Neural cell (in vitro differentiated cells): ENCODE measurements at regions not wholly inside any gene's neighbourhood (a gene's known extent, or its start where the extent isn't known, plus 50 kb on each side); places are given as distances from the start of the nearest gene placed in this dataset.

Experiments
- H2AFZ ChIP-seq: fragments of 200-600, 300-800 bp; sonication (generic), shearing (Covaris generic); 2 replicates; pipeline ENCODE4 v1.6.0; 2014; ENCODE audit warnings: low read depth, mild to moderate bottlenecking, antibody characterized with exemption, low read length, moderate library complexity
- H3F3A ChIP-seq: fragments of 200-600 bp; shearing (Covaris generic); 2 replicates; pipeline ENCODE4 v1.6.1; 2016; ENCODE audit warnings: mild to moderate bottlenecking, moderate library complexity, mixed read lengths, antibody characterized with exemption, low read length; ENCODE audit not compliant: insufficient read depth, poor library complexity, severe bottlenecking
- H3K27ac ChIP-seq: fragments of 200-600, 300-800 bp; sonication (generic), shearing (Covaris generic); 2 replicates; pipeline ENCODE4 v1.5.1; 2014; ENCODE audit warnings: mild to moderate bottlenecking, low read length, moderate library complexity
- H3K27me3 ChIP-seq: fragments of 300-800, 200-600 bp; sonication (generic), shearing (Covaris generic); 2 replicates; pipeline ENCODE4 v1.6.0; 2014; ENCODE audit warnings: mild to moderate bottlenecking, low read depth, low read length, moderate library complexity; ENCODE audit not compliant: insufficient read depth
- H3K36me3 ChIP-seq: fragments of 300-800, 200-600 bp; sonication (generic), shearing (Covaris generic); 2 replicates; pipeline ENCODE4 v1.5.1; 2014; ENCODE audit warnings: mild to moderate bottlenecking, antibody characterized with exemption, low read length, moderate library complexity; ENCODE audit not compliant: insufficient read depth
- H3K4me2 ChIP-seq: fragments of 300-800, 200-600 bp; sonication (generic), shearing (Covaris generic); 2 replicates; pipeline ENCODE4 v1.6.0; 2014; ENCODE audit warnings: mild to moderate bottlenecking, low read length
- H3K4me3 ChIP-seq: fragments of 300-800, 200-600 bp; sonication (generic), shearing (Covaris generic); 2 replicates; pipeline ENCODE4 v1.5.1; 2014; ENCODE audit warnings: mild to moderate bottlenecking, low read length, moderate library complexity
- H3K79me2 ChIP-seq: fragments of 200-600 bp; shearing (Covaris generic); replicated peaks from 2 replicates; pipeline ENCODE4 v1.6.0; 2014; ENCODE audit warnings: mild to moderate bottlenecking, low read length, moderate library complexity; ENCODE audit not compliant: insufficient read depth
- H3K9ac ChIP-seq: fragments of 300-800, 200-600 bp; sonication (generic), shearing (Covaris generic); 2 replicates; pipeline ENCODE4 v1.6.1; 2016; ENCODE audit warnings: mild to moderate bottlenecking, low read length, mixed read lengths
- H3K9me2 ChIP-seq: fragments of 200-600 bp; shearing (Covaris generic); 2 replicates; pipeline ENCODE4 v1.6.1; 2016; ENCODE audit warnings: mild to moderate bottlenecking, low read length, mixed read lengths; ENCODE audit not compliant: insufficient read depth
- H3K9me3 ChIP-seq: fragments of 200-600, 300-800 bp; sonication (generic), shearing (Covaris generic); 2 replicates; pipeline ENCODE4 v1.6.1; 2016; ENCODE audit warnings: mild to moderate bottlenecking, mixed run types, low read length, moderate library complexity, mixed read lengths
- H4K20me1 ChIP-seq: fragments of 200-600 bp; shearing (Covaris generic); 2 replicates; pipeline ENCODE4 v1.6.1; 2016; ENCODE audit warnings: mild to moderate bottlenecking, mixed run types; ENCODE audit not compliant: insufficient read depth
- EP300 ChIP-seq: fragments of 450-650 bp; conservative IDR thresholded peaks from 2 replicates; pipeline ENCODE4 v1.6.1; 2014; ENCODE audit warnings: antibody characterized with exemption, mild to moderate bottlenecking, moderate library complexity; ENCODE audit not compliant: poor library complexity, severe bottlenecking
- EZH2 ChIP-seq: fragments of 200-600, 300-800 bp; shearing (Covaris generic), sonication (generic); IDR thresholded peaks from 2 replicates; pipeline ENCODE4 v1.6.1; 2014; ENCODE audit warnings: antibody characterized with exemption, low read length, borderline replicate concordance, mild to moderate bottlenecking; ENCODE audit not compliant: insufficient read depth, poor library complexity, severe bottlenecking
- MXI1 ChIP-seq: fragments of 450-650 bp; conservative IDR thresholded peaks from 2 replicates; pipeline ENCODE4 v1.6.1; 2014; ENCODE audit warnings: antibody characterized with exemption, mild to moderate bottlenecking; ENCODE audit not compliant: poor library complexity, severe bottlenecking
- POLR2AphosphoS5 ChIP-seq: IDR thresholded peaks from 2 replicates; pipeline ENCODE4 v1.6.1; 2012
- RAD21 ChIP-seq: fragments of 450-650 bp; conservative IDR thresholded peaks from 2 replicates; pipeline ENCODE4 v1.6.1; 2014; ENCODE audit warnings: antibody characterized with exemption, mild to moderate bottlenecking, moderate library complexity
- SMC3 ChIP-seq: fragments of 450-650 bp; conservative IDR thresholded peaks from 2 replicates; pipeline ENCODE4 v1.6.1; 2014; ENCODE audit warnings: antibody characterized with exemption, mild to moderate bottlenecking, moderate library complexity; ENCODE audit not compliant: poor library complexity
- TAF1 ChIP-seq: IDR thresholded peaks from 2 replicates; pipeline ENCODE4 v1.6.1; 2012; ENCODE audit warnings: low read depth
- TF ChIP-seq, protein P1 (sequence below): IDR thresholded peaks from 2 replicates; pipeline ENCODE4 v1.6.1; 2012; ENCODE audit warnings: borderline replicate concordance
- TF ChIP-seq, protein P2 (sequence below): fragments of 450-650 bp; IDR thresholded peaks from 2 replicates; pipeline ENCODE4 v1.5.1; 2014; ENCODE audit warnings: antibody characterized with exemption, mild to moderate bottlenecking, moderate library complexity; ENCODE audit not compliant: poor library complexity, severe bottlenecking

GRCh38 chr11:80188076-80188627, 747.3 kb upstream of the TENM4 start:
- H3K4me2 ChIP-seq = no peak overlapping the region
- no peak overlapping the region for H3K27ac ChIP-seq
- H3K36me3 ChIP-seq = no peaks in the 10 kb centered on the region
- no peak overlapping the region for H3K4me3 ChIP-seq
- H3K9me2 ChIP-seq = no peaks in the 10 kb centered on the region
- no peaks in the 10 kb centered on the region for H3K9me3 ChIP-seq
- no peak overlapping the region for H3K9ac ChIP-seq
- H3F3A ChIP-seq = no peaks in the 10 kb centered on the region
- TF ChIP-seq EP300 (no peak), TAF1 (no peak), POLR2AphosphoS5 (no peak), RAD21 (no peak), EZH2 (no peak), SMC3 (no peak), MXI1 (no peak)
- TF ChIP-seq, protein P1, sequence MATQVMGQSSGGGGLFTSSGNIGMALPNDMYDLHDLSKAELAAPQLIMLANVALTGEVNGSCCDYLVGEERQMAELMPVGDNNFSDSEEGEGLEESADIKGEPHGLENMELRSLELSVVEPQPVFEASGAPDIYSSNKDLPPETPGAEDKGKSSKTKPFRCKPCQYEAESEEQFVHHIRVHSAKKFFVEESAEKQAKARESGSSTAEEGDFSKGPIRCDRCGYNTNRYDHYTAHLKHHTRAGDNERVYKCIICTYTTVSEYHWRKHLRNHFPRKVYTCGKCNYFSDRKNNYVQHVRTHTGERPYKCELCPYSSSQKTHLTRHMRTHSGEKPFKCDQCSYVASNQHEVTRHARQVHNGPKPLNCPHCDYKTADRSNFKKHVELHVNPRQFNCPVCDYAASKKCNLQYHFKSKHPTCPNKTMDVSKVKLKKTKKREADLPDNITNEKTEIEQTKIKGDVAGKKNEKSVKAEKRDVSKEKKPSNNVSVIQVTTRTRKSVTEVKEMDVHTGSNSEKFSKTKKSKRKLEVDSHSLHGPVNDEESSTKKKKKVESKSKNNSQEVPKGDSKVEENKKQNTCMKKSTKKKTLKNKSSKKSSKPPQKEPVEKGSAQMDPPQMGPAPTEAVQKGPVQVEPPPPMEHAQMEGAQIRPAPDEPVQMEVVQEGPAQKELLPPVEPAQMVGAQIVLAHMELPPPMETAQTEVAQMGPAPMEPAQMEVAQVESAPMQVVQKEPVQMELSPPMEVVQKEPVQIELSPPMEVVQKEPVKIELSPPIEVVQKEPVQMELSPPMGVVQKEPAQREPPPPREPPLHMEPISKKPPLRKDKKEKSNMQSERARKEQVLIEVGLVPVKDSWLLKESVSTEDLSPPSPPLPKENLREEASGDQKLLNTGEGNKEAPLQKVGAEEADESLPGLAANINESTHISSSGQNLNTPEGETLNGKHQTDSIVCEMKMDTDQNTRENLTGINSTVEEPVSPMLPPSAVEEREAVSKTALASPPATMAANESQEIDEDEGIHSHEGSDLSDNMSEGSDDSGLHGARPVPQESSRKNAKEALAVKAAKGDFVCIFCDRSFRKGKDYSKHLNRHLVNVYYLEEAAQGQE = no peak
- TF ChIP-seq, protein P2, sequence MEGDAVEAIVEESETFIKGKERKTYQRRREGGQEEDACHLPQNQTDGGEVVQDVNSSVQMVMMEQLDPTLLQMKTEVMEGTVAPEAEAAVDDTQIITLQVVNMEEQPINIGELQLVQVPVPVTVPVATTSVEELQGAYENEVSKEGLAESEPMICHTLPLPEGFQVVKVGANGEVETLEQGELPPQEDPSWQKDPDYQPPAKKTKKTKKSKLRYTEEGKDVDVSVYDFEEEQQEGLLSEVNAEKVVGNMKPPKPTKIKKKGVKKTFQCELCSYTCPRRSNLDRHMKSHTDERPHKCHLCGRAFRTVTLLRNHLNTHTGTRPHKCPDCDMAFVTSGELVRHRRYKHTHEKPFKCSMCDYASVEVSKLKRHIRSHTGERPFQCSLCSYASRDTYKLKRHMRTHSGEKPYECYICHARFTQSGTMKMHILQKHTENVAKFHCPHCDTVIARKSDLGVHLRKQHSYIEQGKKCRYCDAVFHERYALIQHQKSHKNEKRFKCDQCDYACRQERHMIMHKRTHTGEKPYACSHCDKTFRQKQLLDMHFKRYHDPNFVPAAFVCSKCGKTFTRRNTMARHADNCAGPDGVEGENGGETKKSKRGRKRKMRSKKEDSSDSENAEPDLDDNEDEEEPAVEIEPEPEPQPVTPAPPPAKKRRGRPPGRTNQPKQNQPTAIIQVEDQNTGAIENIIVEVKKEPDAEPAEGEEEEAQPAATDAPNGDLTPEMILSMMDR = no peak
- no peaks in the 10 kb centered on the region for H4K20me1 ChIP-seq
- no peaks in the 10 kb centered on the region for H3K27me3 ChIP-seq
- no peak overlapping the region for H2AFZ ChIP-seq
- no peaks in the 10 kb centered on the region for H3K79me2 ChIP-seq

DNA sequence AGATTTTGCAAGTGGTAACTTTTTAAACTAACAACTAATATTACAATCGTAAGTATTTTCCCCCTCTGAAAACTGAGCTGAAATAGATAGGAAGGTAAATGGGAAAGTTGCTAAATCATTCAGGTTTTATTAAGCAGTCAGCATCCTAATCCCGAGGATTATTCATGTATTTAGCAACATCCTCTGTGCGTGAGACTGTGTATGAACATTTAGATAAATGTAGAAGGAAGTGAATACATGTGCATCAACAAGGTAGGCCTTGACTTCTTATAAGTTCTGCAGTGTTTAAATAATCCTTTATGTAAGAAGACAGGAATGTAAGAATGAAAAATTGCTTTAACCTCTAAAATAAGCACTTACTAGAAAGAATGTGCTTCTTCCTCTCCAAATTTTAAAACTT, 745.9 kb upstream of the TENM4 start:
- no peaks in the 10 kb centered on the region for H3K9me3 ChIP-seq
- H2AFZ ChIP-seq = no peak overlapping the region
- no peak overlapping the region for H3K9ac ChIP-seq
- no peak overlapping the region for H3K4me3 ChIP-seq
- no peak overlapping the region for H3K27ac ChIP-seq
- H3K27me3 ChIP-seq = no peaks in the 10 kb centered on the region
- H3K36me3 ChIP-seq = no peaks in the 10 kb centered on the region
- TF ChIP-seq MXI1 = no peak
- no peak for TF ChIP-seq EZH2
- TF ChIP-seq, protein P1 = no peak
- TF ChIP-seq, protein P2 = no peak
- TF ChIP-seq POLR2AphosphoS5 = no peak
- TF ChIP-seq EP300 = no peak
- no peak for TF ChIP-seq TAF1
- no peak for TF ChIP-seq RAD21
- H3F3A ChIP-seq = no peaks in the 10 kb centered on the region
- no peaks in the 10 kb centered on the region for H4K20me1 ChIP-seq
- H3K79me2 ChIP-seq = no peaks in the 10 kb centered on the region
- no peaks in the 10 kb centered on the region for H3K9me2 ChIP-seq
- H3K4me2 ChIP-seq = no peak overlapping the region
